ENCODE measurements at regions not wholly inside any gene's neighbourhood (a gene's known extent, or its start where the extent isn't known, plus 50 kb on each side); places are given as distances from the start of the nearest gene placed in this dataset.

GRCh38 chrX:39745818-39746217 is 351.9 kb downstream of the BCOR start:
- DNase-seq, result no peak
- CTCF ChIA-PET, result interaction anchor here (0.6 to 1.1 kb wide), 2 partner anchors 10 to 443 kb away, joined by 3 read pairs; no protein-coding TSS in a partner anchor
- Mint-ChIP-seq H3K27ac (ENCODE audit: unreplicated experiment) (no peak overlapping the region), H3K27me3 (ENCODE audit: unreplicated experiment) (no peaks in the 10 kb centered on the region), H3K36me3 (ENCODE audit: insufficient read depth, unreplicated experiment) (no peaks in the 10 kb centered on the region), H3K9me3 (ENCODE audit: low read depth, unreplicated experiment) (no peaks in the 10 kb centered on the region), H3K4me1 (ENCODE audit: low read depth, unreplicated experiment) (peaks cover 32% of the 10 kb centered on the region), H3K4me3 (ENCODE audit: low read depth, unreplicated experiment) (no peak overlapping the region)
- TF ChIP-seq, protein P1, sequence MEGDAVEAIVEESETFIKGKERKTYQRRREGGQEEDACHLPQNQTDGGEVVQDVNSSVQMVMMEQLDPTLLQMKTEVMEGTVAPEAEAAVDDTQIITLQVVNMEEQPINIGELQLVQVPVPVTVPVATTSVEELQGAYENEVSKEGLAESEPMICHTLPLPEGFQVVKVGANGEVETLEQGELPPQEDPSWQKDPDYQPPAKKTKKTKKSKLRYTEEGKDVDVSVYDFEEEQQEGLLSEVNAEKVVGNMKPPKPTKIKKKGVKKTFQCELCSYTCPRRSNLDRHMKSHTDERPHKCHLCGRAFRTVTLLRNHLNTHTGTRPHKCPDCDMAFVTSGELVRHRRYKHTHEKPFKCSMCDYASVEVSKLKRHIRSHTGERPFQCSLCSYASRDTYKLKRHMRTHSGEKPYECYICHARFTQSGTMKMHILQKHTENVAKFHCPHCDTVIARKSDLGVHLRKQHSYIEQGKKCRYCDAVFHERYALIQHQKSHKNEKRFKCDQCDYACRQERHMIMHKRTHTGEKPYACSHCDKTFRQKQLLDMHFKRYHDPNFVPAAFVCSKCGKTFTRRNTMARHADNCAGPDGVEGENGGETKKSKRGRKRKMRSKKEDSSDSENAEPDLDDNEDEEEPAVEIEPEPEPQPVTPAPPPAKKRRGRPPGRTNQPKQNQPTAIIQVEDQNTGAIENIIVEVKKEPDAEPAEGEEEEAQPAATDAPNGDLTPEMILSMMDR (IDR thresholded peaks at IDR 0.05; ENCODE audit: unreplicated experiment), result no peak
- intact Hi-C loops (cut with micrococcal nuclease; ENCODE audit: unreplicated experiment), result no loop called here
- no TSS peak for BruUV-seq (replicated peaks)

- no peak overlapping the region for H3K27ac Mint-ChIP-seq (ENCODE audit: unreplicated experiment)
- no peak overlapping the region for H3K4me3 Mint-ChIP-seq (ENCODE audit: low read depth, unreplicated experiment)
- intact Hi-C loops (cut with micrococcal nuclease; ENCODE audit: unreplicated experiment), result no loop called here
- H3K4me1 Mint-ChIP-seq (ENCODE audit: low read depth, unreplicated experiment), result peaks cover 42% of the 10 kb centered on the region
- TF ChIP-seq, protein P1 (IDR thresholded peaks at IDR 0.05; ENCODE audit: unreplicated experiment), result no peak
- no peaks in the 10 kb centered on the region for H3K27me3 Mint-ChIP-seq (ENCODE audit: unreplicated experiment)
- H3K9me3 Mint-ChIP-seq (ENCODE audit: low read depth, unreplicated experiment), result no peaks in the 10 kb centered on the region
- DNase-seq, result no peak
- peaks cover 12% of the 10 kb centered on the region for H3K36me3 Mint-ChIP-seq (ENCODE audit: insufficient read depth, unreplicated experiment)
- CTCF ChIA-PET, result no interaction called here
- no TSS peak for BruUV-seq (replicated peaks)
These were observed 348.6 kb downstream of the BCOR start for GRCh38 chrX:39749135-39749534.

DNA sequence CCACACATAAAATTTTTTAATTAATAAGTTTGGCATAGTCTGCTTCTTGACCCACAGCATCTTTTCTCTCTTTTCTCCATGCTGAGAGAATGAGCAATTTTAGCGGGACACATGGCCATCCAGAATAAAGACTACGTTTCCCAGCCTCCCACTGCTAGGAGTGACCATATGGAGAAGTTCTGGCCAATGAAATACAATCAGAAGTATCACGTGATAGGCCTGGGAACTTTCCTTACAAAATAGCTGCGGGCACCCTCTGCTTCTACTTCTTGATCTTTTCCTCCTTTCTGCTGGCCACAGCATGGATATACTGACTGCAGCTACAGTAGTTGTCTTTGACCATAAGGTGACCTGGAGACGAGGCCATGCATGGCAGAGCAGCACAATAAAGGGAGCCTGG is 348.0 kb downstream of the BCOR start:
- TF ChIP-seq, protein P1 (IDR thresholded peaks at IDR 0.05; ENCODE audit: unreplicated experiment), result no peak
- Mint-ChIP-seq H3K4me3 (ENCODE audit: low read depth, unreplicated experiment) (no peak overlapping the region), H3K27ac (ENCODE audit: unreplicated experiment) (no peak overlapping the region), H3K9me3 (ENCODE audit: low read depth, unreplicated experiment) (no peaks in the 10 kb centered on the region), H3K36me3 (ENCODE audit: insufficient read depth, unreplicated experiment) (peaks cover 13% of the 10 kb centered on the region), H3K27me3 (ENCODE audit: unreplicated experiment) (no peaks in the 10 kb centered on the region), H3K4me1 (ENCODE audit: low read depth, unreplicated experiment) (peaks cover 38% of the 10 kb centered on the region)
- CTCF ChIA-PET, result no interaction called here
- intact Hi-C loops (cut with micrococcal nuclease; ENCODE audit: unreplicated experiment), result no loop called here
- no TSS peak for BruUV-seq (replicated peaks)
- no peak for DNase-seq

DNA sequence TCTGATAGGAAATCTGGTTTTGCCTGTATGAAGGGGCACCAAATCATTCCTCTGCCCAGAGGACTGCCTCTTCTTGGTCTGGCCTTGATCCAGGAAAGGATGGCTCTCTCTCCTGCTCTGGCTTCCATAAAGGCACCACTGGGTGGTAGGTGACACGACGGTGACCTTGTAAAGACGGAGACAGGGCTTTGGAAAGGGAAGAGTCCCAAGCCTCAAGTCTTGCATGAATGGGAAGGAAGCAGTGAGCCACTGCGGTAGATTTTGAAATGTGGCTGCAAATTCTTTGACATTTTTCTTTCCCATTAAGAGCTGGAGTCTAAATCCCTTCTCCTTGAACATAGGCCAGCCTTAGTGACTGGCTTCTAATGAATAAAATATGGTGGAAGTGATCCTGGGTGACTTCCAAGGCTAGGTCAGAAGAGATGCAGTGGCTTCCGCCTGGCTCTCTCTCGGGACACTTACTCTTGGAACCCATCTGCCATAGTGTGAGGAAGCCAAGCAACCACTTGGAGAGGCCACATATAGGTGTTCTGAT is 347.4 kb downstream of the BCOR start:
- Mint-ChIP-seq H3K27ac (ENCODE audit: unreplicated experiment) (no peak overlapping the region), H3K27me3 (ENCODE audit: unreplicated experiment) (no peaks in the 10 kb centered on the region), H3K36me3 (ENCODE audit: insufficient read depth, unreplicated experiment) (peaks cover 19% of the 10 kb centered on the region), H3K4me1 (ENCODE audit: low read depth, unreplicated experiment) (peaks cover 32% of the 10 kb centered on the region), H3K4me3 (ENCODE audit: low read depth, unreplicated experiment) (no peak overlapping the region), H3K9me3 (ENCODE audit: low read depth, unreplicated experiment) (no peaks in the 10 kb centered on the region)
- CTCF ChIA-PET, result no interaction called here
- TF ChIP-seq, protein P1 (IDR thresholded peaks at IDR 0.05; ENCODE audit: unreplicated experiment), result no peak
- no TSS peak for BruUV-seq (replicated peaks)
- intact Hi-C loops (cut with micrococcal nuclease; ENCODE audit: unreplicated experiment), result no loop called here
- no peak for DNase-seq

Data from Calu3 (cell line).